OCI-LY3 (cell line): ENCODE measurements at regions not wholly inside any gene's neighbourhood (a gene's known extent, or its start where the extent isn't known, plus 50 kb on each side); places are given as distances from the start of the nearest gene placed in this dataset.

Experiments used
- H2AFZ ChIP-seq: fragments of 200-600, 300-600 bp; shearing (Covaris generic); 2 replicates; pipeline ENCODE4 v1.6.0; 2014; ENCODE audit warnings: antibody characterized with exemption, low read depth, low read length
- H3K27ac ChIP-seq: fragments of 200-600, 300-600 bp; sonication (generic); 2 replicates; pipeline ENCODE4 v1.5.1; 2014; ENCODE audit warnings: mild to moderate bottlenecking, low read length, moderate library complexity, mixed read lengths
- H3K27me3 ChIP-seq: fragments of 200-600, 300-600 bp; sonication (generic); 2 replicates; pipeline ENCODE4 v1.6.1; 2014; ENCODE audit warnings: low read depth, low read length, mixed read lengths
- H3K36me3 ChIP-seq: fragments of 200-600, 300-600 bp; sonication (generic); replicated peaks from 2 replicates; pipeline ENCODE3; 2014; ENCODE audit warnings: low read depth, low read length, mixed read lengths
- H3K4me1 ChIP-seq: fragments of 300-600, 200-600 bp; sonication (generic); 2 replicates; pipeline ENCODE4 v1.6.1; 2014; ENCODE audit warnings: low read length, mixed read lengths
- H3K4me2 ChIP-seq: fragments of 200-600, 300-600 bp; sonication (generic); 2 replicates; pipeline ENCODE4 v1.6.1; 2014; ENCODE audit warnings: low read length, mixed read lengths
- H3K4me3 ChIP-seq: fragments of 300-600, 200-600 bp; sonication (generic); 2 replicates; pipeline ENCODE4 v1.5.1; 2014; ENCODE audit warnings: antibody characterized with exemption, mild to moderate bottlenecking, low read length, moderate library complexity
- H3K79me2 ChIP-seq: fragments of 300-600, 200-600 bp; shearing (Covaris generic); 2 replicates; pipeline ENCODE4 v1.6.1; 2014; ENCODE audit warnings: mild to moderate bottlenecking, low read length, mixed read lengths
- H3K9ac ChIP-seq: fragments of 300-600, 200-600 bp; shearing (Covaris generic); 2 replicates; pipeline ENCODE4 v1.6.0; 2014; ENCODE audit warnings: mild to moderate bottlenecking, low read length, moderate library complexity
- H3K9me3 ChIP-seq: fragments of 200-600, 300-600 bp; shearing (Covaris generic); 2 replicates; pipeline ENCODE4 v1.6.1; 2014; ENCODE audit warnings: low read length, mixed read lengths; ENCODE audit not compliant: insufficient read depth
- H4K20me1 ChIP-seq: fragments of 200-600, 300-600 bp; sonication (generic); 2 replicates; pipeline ENCODE4 v1.6.1; 2016; ENCODE audit warnings: low read length, mixed read lengths; ENCODE audit not compliant: insufficient read depth
- EZH2phosphoT487 ChIP-seq: fragments of 200-600 bp; shearing (Covaris generic); IDR thresholded peaks from 2 replicates; pipeline ENCODE4 v1.6.1; 2018; ENCODE audit warnings: antibody characterized with exemption, mixed run types, low read depth
- TF ChIP-seq, protein P1 (sequence below): fragments of 200-600, 300-600 bp; sonication (generic); IDR thresholded peaks from 2 replicates; pipeline ENCODE4 v1.5.1; 2014; ENCODE audit warnings: antibody characterized with exemption, low read length, low read depth

DNA sequence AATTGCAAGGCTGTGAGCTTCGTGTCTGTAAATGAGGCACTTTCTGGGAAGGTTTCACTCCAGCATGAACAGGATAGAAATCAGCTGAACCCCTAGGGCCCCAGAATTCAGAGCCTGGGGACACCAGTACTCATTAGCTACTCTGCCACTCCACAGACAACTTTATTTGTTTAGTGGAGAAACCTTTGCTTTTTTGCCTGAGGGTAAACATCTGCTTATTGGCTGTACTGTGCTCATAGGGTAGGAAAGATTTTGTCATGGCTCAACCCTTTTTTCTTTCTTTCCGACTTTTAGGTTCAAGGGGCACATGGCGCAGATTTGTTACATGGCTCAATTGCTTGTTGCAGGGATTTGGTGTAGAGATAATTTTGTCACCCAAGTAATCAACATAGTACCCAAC, 138.4 kb upstream of the BACE2 start:
- Histone ChIP-seq H3K9me3 (no peaks in the 10 kb centered on the region), H3K4me2 (no peak overlapping the region), H3K79me2 (no peaks in the 10 kb centered on the region), H2AFZ (no peak overlapping the region), H3K4me3 (no peak overlapping the region), H4K20me1 (no peaks in the 10 kb centered on the region), H3K27me3 (no peaks in the 10 kb centered on the region), H3K4me1 (no peaks in the 10 kb centered on the region), H3K36me3 (no peaks in the 10 kb centered on the region), H3K9ac (no peak overlapping the region), H3K27ac (no peak overlapping the region)
- TF ChIP-seq EZH2phosphoT487, result no peak
- TF ChIP-seq, protein P1, sequence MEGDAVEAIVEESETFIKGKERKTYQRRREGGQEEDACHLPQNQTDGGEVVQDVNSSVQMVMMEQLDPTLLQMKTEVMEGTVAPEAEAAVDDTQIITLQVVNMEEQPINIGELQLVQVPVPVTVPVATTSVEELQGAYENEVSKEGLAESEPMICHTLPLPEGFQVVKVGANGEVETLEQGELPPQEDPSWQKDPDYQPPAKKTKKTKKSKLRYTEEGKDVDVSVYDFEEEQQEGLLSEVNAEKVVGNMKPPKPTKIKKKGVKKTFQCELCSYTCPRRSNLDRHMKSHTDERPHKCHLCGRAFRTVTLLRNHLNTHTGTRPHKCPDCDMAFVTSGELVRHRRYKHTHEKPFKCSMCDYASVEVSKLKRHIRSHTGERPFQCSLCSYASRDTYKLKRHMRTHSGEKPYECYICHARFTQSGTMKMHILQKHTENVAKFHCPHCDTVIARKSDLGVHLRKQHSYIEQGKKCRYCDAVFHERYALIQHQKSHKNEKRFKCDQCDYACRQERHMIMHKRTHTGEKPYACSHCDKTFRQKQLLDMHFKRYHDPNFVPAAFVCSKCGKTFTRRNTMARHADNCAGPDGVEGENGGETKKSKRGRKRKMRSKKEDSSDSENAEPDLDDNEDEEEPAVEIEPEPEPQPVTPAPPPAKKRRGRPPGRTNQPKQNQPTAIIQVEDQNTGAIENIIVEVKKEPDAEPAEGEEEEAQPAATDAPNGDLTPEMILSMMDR, result no peak

DNA sequence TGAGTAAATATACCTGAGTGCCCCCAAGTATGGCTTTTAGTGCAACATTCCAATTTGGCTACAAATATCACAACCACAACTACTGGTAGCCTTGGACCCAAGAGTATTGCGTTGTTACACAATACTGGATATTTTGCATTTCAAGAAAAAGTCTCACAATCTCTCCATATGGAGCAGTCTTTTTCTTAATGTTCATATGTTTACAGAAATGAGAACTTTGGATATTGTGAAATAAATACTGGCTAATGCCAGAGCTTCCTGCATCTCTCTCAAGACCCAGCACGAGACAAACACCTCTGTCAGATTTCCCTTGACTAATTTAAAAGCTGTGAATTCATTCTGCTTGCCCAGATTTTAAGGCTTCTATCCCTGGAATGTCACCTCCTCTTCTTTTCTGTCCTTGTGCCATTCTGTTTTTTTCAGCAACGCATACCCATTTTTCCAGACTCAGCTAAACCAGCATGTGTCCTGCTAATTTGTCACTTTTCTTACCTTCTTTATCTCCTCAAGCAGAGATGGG, 136.2 kb upstream of the BACE2 start:
- no peaks in the 10 kb centered on the region for H4K20me1 ChIP-seq
- no peaks in the 10 kb centered on the region for H3K9me3 ChIP-seq
- H3K4me2 ChIP-seq, result no peak overlapping the region
- no peaks in the 10 kb centered on the region for H3K27me3 ChIP-seq
- H3K79me2 ChIP-seq, result no peaks in the 10 kb centered on the region
- no peak overlapping the region for H3K27ac ChIP-seq
- H3K4me1 ChIP-seq, result no peaks in the 10 kb centered on the region
- H3K9ac ChIP-seq, result no peak overlapping the region
- TF ChIP-seq EZH2phosphoT487, result no peak
- TF ChIP-seq, protein P1, result no peak
- no peak overlapping the region for H3K4me3 ChIP-seq
- no peak overlapping the region for H2AFZ ChIP-seq
- H3K36me3 ChIP-seq, result no peaks in the 10 kb centered on the region

DNA sequence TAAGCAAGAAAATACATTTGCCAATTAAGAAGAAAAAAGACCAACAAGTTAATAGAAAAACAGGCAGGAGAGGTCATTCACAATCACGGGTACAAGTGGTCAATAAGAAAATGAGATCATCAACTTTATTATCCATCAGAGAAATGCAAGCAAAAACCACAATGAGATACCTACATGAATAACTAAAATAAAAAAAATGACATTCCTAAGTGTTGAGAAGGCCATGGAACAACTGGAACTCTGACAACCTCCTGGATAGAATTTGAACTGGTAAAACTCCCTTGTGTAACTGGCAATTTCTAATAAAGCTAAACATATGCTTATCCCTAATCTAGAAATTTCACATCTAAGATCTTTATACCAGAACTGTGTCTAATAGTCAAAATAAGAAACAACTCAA, 135.4 kb upstream of the BACE2 start:
- H3K4me3 ChIP-seq, result no peak overlapping the region
- H3K4me2 ChIP-seq, result no peak overlapping the region
- H4K20me1 ChIP-seq, result no peaks in the 10 kb centered on the region
- H3K27ac ChIP-seq, result no peak overlapping the region
- H2AFZ ChIP-seq, result no peak overlapping the region
- no peaks in the 10 kb centered on the region for H3K27me3 ChIP-seq
- no peak overlapping the region for H3K9ac ChIP-seq
- H3K4me1 ChIP-seq, result no peaks in the 10 kb centered on the region
- TF ChIP-seq, protein P1, result no peak
- TF ChIP-seq EZH2phosphoT487, result no peak
- H3K79me2 ChIP-seq, result no peaks in the 10 kb centered on the region
- H3K36me3 ChIP-seq, result no peaks in the 10 kb centered on the region
- no peaks in the 10 kb centered on the region for H3K9me3 ChIP-seq

DNA sequence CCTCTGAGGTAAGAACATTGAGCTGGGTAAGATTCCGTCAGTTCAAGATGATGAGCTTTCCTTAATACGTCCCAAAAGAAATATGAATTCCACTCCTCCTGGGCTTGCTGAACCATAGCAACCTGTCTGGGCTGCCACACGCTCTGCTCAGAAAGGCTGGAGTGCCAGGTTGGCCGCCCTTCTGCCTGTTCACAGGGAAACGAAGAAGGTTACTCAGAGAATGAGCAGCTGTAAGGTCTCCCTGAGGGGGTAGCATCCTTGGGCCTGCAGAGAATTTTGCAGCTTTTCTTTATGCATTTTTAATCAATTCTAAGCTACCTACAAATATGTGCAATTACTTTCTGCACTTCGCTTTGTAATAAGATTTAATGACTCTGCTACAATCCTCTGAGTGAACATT, 130.7 kb upstream of the BACE2 start:
- TF ChIP-seq, protein P1, result no peak
- no peak for TF ChIP-seq EZH2phosphoT487
- no peak overlapping the region for H3K4me2 ChIP-seq
- no peaks in the 10 kb centered on the region for H3K4me1 ChIP-seq
- no peaks in the 10 kb centered on the region for H3K9me3 ChIP-seq
- H2AFZ ChIP-seq, result no peak overlapping the region
- H3K9ac ChIP-seq, result no peak overlapping the region
- no peak overlapping the region for H3K27ac ChIP-seq
- no peaks in the 10 kb centered on the region for H3K27me3 ChIP-seq
- H3K79me2 ChIP-seq, result no peaks in the 10 kb centered on the region
- H3K4me3 ChIP-seq, result no peak overlapping the region
- H4K20me1 ChIP-seq, result no peaks in the 10 kb centered on the region
- no peaks in the 10 kb centered on the region for H3K36me3 ChIP-seq
